HG03060 (cell line): ENCODE measurements at regions not wholly inside any gene's neighbourhood (a gene's known extent, or its start where the extent isn't known, plus 50 kb on each side); places are given as distances from the start of the nearest gene placed in this dataset.

ENCODE experiments used
- ATAC-seq: cut with Tn5 transposase; IDR thresholded peaks from one replicate; pipeline ENCODE4 v1.9.1; 2021; ENCODE audit warnings: low read depth, moderate number of reproducible peaks; ENCODE audit not compliant: unreplicated experiment

- no peak for ATAC-seq
These were observed 710.3 kb upstream of the KIRREL3 start for GRCh38 chr11:127710831-127711230.

GRCh38 chr11:127709960-127710359 is 709.4 kb upstream of the KIRREL3 start:
- no peak for ATAC-seq

GRCh38 chr11:127693686-127694085 is 693.1 kb upstream of the KIRREL3 start:
- no peak for ATAC-seq

GRCh38 chr11:127683321-127683720 is 682.8 kb upstream of the KIRREL3 start:
- ATAC-seq = no peak

- no peak for ATAC-seq
These were observed 679.4 kb upstream of the KIRREL3 start for GRCh38 chr11:127679816-127680545.

GRCh38 chr11:127678631-127679030 is 678.1 kb upstream of the KIRREL3 start:
- ATAC-seq = no peak

GRCh38 chr11:127677660-127678425 is 677.3 kb upstream of the KIRREL3 start:
- no peak for ATAC-seq

GRCh38 chr11:127675581-127675980 is 675.0 kb upstream of the KIRREL3 start:
- ATAC-seq = no peak

- no peak for ATAC-seq
These were observed 674.2 kb upstream of the KIRREL3 start for GRCh38 chr11:127674754-127675153.

- no peak for ATAC-seq
These were observed 670.0 kb upstream of the KIRREL3 start for GRCh38 chr11:127670374-127671119.

- no peak for ATAC-seq
These were observed 655.7 kb upstream of the KIRREL3 start for GRCh38 chr11:127656116-127656836.

- no peak for ATAC-seq
These were observed 652.5 kb upstream of the KIRREL3 start for GRCh38 chr11:127653076-127653475.

GRCh38 chr11:127651888-127652221 is 651.3 kb upstream of the KIRREL3 start:
- no peak for ATAC-seq

GRCh38 chr11:127651175-127651887 is 650.8 kb upstream of the KIRREL3 start:
- no peak for ATAC-seq

- no peak for ATAC-seq
These were observed 649.4 kb upstream of the KIRREL3 start for GRCh38 chr11:127649958-127650357.

GRCh38 chr11:127649071-127649470 is 648.5 kb upstream of the KIRREL3 start:
- ATAC-seq = no peak

GRCh38 chr11:127648583-127648982 is 648.0 kb upstream of the KIRREL3 start:
- ATAC-seq = no peak

GRCh38 chr11:127644366-127644765 is 643.8 kb upstream of the KIRREL3 start:
- ATAC-seq = no peak

GRCh38 chr11:127643268-127644058 is 642.9 kb upstream of the KIRREL3 start:
- ATAC-seq = no peak
